HL-60 (cell line): ENCODE measurements at regions not wholly inside any gene's neighbourhood (a gene's known extent, or its start where the extent isn't known, plus 50 kb on each side); places are given as distances from the start of the nearest gene placed in this dataset.

Experiments used
- DNase-seq, 2 experiments: peaks; one replicate each; pipeline ENCODE4 v3.0.0-alpha.2; 2010 to 2020; ENCODE audit warnings: low read depth in 1 of 2, low spot score in 1 of 2
- H3K27ac ChIP-seq: fragments of 250-450 bp; sonication (Bioruptor Pico); replicated peaks from 2 replicates; pipeline ENCODE4 v1.5.1; 2020; ENCODE audit warnings: mild to moderate bottlenecking, moderate library complexity
- H3K27me3 ChIP-seq: fragments of 250-450 bp; sonication (Bioruptor Pico); 2 replicates; pipeline ENCODE4 v1.5.1; 2021; ENCODE audit warnings: mild to moderate bottlenecking, moderate library complexity; ENCODE audit not compliant: insufficient read depth, poor library complexity, severe bottlenecking
- H3K4me3 ChIP-seq: replicated peaks from 2 replicates; pipeline ENCODE4 v1.5.1; 2011; ENCODE audit warnings: mild to moderate bottlenecking, control low read depth, low read length; ENCODE audit not compliant: insufficient read depth
- CTCF ChIP-seq: IDR thresholded peaks from one replicate; pipeline ENCODE4 v1.5.1; 2011; ENCODE audit warnings: low read length, control low read depth, inconsistent platforms; ENCODE audit not compliant: insufficient read depth
- GABPA ChIP-seq: IDR thresholded peaks from 2 replicates; pipeline ENCODE4 v1.6.1; 2012; ENCODE audit warnings: low read depth
- POLR2AphosphoS5 ChIP-seq: IDR thresholded peaks from 2 replicates; pipeline ENCODE4 v1.6.1; 2012; ENCODE audit warnings: low read depth
- REST ChIP-seq: IDR thresholded peaks from 2 replicates; pipeline ENCODE4 v1.6.1; 2012; ENCODE audit warnings: low read depth; ENCODE audit not compliant: insufficient replicate concordance
- SPI1 ChIP-seq: IDR thresholded peaks from 2 replicates; pipeline ENCODE4 v1.6.1; 2012; ENCODE audit warnings: low read depth, mild to moderate bottlenecking, borderline replicate concordance

GRCh38 chrX:125205918-125206665 is 113.6 kb upstream of the TEX13C start:
- TF ChIP-seq POLR2AphosphoS5 (no peak), SPI1 (no peak), CTCF (no peak), REST (no peak), GABPA (no peak)
- H3K4me3 ChIP-seq = peak overlapping the region; percentile 33
- peaks cover 13% of the 10 kb centered on the region for H3K27me3 ChIP-seq
- DNase-seq = peak in 1 of 2 experiments; percentile 6
- H3K27ac ChIP-seq = no peak overlapping the region

GRCh38 chrX:125210146-125210545 is 109.5 kb upstream of the TEX13C start:
- Histone ChIP-seq H3K27ac (no peak overlapping the region), H3K27me3 (no peaks in the 10 kb centered on the region), H3K4me3 (no peak overlapping the region)
- DNase-seq = no peak
- TF ChIP-seq CTCF (no peak), POLR2AphosphoS5 (no peak), GABPA (no peak), REST (no peak), SPI1 (no peak)

- Histone ChIP-seq H3K4me3 (no peak overlapping the region), H3K27me3 (no peaks in the 10 kb centered on the region), H3K27ac (no peak overlapping the region)
- TF ChIP-seq REST = no peak
- TF ChIP-seq POLR2AphosphoS5 = no peak
- no peak for TF ChIP-seq CTCF
- no peak for TF ChIP-seq SPI1
- TF ChIP-seq GABPA = no peak
- no peak for DNase-seq
These were observed 99.8 kb upstream of the TEX13C start for GRCh38 chrX:125219852-125220251.
